Left renal cortex interstitium (tissue), 4 donors: ENCODE measurements at regions not wholly inside any gene's neighbourhood (a gene's known extent, or its start where the extent isn't known, plus 50 kb on each side); places are given as distances from the start of the nearest gene placed in this dataset.
A peak's percentile ranks its signal among the peaks of the same experiment; 100 is the strongest.

Experiments used
- DNase-seq, 4 donors: peaks; one replicate each; pipeline ENCODE4 v3.0.0-alpha.2; 2013; ENCODE audit warnings: low read depth in 4 of 4, low spot score in 2 of 4, missing footprints in 1 of 4

DNA sequence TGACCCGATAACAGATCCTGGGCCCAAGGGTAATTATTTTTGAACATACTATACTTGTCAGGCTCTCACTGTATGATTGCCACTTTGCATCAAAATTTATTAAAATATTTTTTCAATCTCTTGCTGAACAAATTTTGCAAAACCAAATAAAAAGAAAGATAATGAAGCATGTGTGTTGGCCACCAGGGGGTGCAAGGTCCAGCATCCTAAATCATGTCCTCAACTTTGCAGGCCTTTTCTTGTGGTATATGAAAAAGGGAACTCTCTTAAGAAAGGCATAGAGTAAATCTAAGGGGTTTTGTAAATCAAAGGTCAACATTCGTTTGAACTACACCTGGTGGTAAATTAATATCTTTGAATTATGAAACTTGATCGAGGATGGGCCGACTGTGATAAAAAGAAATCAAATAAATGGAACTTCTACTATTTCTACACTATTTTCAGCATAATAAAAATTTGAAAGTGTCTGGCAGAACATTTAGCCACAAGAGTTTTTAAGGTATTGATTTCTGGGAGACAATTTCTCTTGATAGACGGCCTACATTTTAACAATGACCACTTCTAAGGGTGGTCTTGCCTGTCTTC lies 676.5 kb downstream of the DMRTA1 start:
- peak in 2 of 4 donors; percentile 11 to 12 for DNase-seq

DNA sequence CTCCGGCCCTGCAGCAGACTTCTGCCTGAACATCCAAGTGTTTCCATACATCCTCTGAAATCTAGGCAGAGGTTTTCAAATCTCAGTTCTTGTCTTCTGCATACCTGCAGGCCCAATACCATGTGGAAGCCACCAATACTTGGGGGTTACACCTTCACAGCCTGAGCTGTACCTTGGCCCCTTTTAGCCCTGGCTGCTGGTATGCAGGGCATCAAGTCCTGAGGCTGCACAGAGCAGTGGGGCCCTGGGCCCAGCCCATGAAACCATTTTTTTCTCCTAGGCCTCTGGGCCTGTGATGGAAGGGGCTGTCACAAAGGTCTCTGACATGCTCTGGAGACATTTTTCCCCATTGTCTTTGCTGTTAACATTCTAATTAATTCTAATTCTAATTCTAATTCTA lies 680.6 kb downstream of the ELAVL2 start:
- DNase-seq = no peak

DNA sequence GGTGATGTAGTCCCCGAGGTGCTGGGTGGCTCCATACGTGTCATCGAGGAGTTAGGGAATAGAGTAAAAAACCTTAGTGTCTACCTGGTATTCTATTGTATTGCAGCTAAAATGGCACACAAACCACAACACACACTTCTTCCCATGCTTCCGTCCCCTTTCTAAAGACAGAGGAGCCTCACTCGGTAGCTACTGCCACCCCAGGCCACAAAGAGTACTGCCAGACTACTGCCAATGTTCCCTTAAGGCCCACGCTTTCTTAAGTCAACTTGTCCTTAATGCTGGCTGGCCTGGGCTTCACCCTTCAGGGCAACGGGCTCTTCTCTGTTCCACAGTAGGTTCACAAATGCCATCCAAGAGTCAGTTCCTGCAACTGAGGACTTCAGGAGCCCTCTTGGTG lies 673.0 kb downstream of the ELAVL2 start:
- no peak for DNase-seq

DNA sequence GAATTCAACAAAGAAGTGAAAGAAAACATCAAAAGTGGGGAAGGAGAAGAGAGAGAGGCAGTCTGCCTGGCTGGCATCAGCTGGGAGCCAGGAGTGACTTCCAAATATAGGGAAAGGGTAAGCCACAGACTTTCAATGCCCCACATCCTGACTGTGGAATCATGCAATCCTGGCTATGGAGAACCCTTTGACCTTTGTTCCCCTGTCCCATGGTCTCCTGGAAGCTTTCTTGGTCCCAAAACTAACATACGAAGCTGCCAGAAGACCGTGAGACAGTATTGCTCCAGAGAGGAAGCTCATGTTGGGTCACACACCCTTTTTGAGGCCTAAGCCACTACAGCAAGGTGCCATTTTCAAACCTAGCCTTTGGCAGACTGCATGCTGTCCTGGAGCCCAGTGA lies 665.5 kb downstream of the ELAVL2 start:
- DNase-seq = no peak

DNA sequence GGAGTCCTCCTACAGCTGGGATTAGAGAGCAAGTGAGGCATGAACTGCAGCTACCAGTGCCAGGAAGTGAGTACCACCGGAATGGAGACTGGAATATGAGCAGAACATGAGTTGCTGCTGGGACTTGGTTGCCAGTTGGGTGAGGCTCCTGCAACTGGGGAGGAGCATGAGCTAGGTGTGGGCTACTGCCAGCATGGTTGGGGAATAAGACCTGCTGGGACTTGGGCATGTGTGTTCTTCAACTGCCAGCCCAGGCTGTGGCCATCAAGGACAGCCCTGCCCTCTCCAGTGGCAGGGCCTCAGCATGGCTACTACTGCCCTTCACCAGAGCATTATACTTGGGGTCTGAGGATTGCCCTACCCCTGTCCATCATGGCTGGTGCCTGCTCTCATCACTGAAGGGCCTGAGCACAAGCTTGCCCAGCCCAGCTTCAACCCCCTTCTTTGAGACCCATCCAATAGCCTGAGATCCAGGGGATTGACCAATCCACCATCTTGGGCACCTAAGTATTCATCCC lies 665.0 kb downstream of the ELAVL2 start:
- DNase-seq = no peak

DNA sequence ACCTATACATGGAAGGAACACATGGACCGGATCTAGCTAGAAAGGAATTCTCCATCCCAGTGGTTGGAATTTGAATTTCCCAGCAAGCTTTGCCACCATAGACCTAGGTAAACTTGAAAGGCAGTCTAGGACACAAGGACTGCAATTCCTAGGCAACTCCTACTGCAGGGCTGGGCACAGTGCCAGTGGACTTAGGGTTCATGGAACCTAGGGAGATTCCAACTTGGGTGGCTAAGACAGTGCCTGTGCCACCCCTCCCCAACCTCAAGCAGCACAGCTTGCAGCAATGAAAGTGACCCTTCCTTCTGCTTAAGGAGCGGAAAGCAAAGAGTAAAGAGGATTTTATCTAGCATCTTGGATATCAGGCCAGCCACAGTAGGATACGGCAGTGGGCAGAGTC lies 663.3 kb downstream of the ELAVL2 start:
- no peak for DNase-seq

DNA sequence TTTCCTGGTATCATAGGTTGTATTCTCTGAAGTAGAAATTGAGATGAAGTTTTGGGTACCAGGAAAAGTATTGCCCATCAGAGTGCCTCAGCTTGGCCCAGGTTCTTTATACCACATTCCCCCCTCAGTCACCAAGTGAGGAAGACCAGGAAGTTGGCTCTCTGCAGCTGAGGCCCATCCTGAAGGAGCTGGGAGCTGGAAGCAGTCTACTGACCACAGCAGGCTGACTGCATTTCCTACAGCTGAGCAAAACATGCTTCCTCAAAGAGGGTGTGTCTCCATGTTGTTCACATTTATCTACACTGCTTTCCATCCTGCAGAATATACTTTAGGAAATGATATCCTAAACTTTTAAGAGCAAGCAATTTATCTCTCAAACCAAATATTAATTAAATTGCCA lies 654.6 kb downstream of the ELAVL2 start:
- DNase-seq = no peak

DNA sequence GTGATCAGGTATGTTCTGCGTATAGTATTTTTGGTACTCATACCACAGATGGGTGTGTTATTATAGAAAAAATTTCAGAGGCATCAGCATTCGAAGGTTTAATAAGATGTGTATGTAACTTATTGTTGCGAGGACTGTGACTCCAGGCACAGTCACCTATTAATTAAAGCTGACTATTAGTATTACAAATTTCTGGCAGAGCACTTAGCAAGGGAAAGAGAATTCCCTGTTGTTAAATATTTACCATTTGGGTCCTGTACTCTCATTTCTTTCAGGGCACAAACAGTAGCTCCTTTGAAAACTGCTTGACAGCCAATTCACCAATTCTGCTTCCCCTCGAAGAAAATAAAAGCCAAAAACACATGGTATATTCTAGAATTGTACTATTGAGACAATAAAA lies 653.8 kb downstream of the ELAVL2 start:
- DNase-seq = no peak

DNA sequence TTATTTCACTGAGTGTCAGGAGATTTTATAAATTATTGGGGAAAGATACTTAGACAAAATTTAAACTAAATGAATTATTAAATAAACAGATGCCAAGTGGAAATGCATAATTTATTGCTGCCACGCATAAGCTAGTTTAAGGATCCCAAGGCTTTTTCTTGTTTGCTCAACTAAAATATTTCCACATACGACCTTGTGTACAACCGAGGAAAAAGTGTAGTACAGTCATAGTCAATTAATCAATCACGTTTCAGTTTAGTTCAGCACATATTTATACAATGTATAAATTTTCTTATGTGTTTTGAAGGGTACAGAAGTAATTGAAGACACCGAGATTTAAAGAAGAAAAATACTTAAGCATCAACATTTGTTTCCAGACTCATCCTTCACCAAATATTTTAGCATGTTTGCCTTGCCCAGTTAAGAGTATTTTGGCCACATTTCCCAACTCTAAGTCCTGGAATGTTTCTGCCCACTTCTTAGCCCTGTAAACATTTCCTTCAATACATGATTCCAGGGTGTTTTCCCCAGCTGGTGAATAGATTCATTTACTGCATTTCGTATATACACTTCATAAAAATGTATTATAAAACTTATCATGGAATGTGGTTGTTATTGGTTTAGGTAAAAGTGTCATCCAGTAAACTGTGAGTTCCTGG lies 652.9 kb downstream of the ELAVL2 start:
- DNase-seq = no peak

DNA sequence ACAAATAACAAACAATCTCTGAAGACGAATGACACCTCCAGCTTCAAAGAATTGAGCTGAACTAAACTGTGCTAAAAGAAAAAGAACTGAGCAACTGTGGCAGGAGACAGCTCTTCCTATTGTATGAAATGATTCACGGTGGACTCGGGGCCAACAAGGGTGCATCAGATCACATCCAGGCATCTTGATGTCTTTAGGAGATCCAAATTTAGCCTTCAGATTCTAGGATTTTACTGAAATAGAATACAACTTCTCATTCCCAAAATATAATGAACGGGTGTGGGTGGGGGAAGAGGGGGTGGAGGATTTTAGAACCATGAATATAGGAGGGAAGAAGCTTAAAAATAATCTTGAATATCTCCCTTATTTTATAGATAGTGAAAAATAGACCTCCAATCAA lies 631.8 kb downstream of the ELAVL2 start:
- no peak for DNase-seq

DNA sequence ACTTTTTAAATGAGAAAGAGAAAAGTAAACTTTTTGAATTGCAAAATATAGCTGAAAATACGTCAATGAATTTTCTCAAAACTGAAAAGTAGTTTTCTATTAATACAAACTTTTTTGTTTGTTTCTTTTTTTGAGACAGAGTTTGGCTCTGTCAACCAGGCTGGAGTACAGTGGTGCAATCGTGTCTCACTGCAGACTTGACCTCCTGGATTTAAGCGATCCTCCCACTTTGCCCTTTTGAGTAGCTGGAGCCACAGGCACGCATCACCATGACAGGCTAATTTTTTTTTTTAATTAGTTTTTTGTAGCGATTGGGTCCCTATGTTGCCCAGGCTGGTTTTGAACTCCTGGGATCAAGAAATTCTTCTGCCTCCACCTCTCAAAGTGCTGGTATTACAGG lies 610.4 kb downstream of the ELAVL2 start:
- no peak for DNase-seq

DNA sequence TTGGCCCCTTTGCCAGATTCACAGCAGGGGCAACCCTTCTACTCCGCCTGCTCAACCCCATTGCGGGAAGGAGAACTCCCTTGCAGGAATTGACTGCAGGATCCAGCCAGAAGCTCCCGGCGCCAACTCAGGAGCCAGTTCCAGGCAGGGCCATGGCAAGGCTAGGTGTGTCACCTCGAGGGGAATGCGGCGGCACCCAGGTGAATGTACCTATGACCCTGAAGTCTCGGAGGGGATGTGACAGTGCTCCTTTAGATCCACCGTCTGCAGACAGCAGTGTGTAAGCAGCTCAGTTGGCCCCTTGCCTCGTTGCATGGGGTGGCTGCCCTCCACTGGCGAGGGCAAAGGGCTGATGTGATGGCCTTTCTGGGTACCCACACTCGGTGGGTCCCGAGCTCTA lies 606.6 kb downstream of the ELAVL2 start:
- DNase-seq = no peak

DNA sequence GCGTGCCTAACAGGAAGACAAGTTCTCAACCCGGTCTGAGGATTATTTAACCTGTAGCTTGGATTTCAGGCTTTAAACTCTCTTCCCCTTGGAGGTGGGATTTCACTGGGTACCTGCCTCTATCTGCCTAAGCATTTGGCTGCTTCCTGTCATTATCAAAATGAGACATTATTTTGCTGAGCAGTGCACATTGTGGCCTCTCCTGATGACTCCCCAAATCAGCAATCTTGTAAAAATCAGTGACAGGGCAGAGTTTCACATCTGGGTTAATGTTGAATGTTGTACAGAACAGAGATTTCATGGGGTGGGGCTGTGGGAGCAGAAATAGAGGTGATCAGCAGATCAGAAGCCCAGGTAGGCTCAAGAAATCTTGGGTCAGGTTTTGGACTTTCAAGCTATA lies 605.9 kb downstream of the ELAVL2 start:
- no peak for DNase-seq

DNA sequence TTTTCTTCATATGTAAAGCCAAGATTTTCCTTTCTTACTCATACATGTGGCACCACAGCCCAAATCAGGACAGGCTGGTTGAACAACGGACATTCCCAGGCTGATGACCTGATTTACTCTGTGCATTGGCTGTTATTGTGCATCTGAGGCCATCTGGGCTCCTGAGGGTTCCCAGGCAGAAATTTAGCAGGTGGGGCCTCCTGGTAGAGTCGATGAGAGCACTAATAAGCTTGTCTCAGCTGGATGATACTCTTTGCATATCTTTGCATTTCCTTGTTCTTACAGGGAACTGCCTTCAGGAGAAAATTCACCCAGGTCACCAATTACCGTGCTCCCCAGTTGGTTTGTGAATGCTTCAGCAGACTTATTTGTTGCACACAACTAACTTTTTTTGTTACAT lies 605.1 kb downstream of the ELAVL2 start:
- no peak for DNase-seq

DNA sequence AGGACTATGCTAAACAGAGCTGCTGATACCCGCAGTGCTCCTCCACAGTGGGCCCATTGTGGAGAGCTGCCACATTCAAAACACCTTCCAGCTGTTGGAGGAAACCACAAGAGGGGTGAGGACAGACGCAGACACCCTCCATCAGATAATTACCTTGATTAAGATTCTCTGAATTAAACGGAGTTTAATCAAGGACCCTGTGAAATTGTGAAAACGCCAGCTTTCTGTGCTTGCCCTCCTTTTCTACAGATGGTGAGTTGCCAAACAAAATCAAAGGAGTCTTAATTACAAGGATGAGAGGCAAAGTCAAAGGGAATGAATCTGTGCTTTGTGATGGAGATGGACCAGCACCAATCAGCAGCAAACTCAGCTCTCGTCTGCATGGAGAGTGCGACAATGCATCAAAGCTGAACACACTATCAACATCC lies 596.1 kb downstream of the ELAVL2 start:
- DNase-seq = no peak

DNA sequence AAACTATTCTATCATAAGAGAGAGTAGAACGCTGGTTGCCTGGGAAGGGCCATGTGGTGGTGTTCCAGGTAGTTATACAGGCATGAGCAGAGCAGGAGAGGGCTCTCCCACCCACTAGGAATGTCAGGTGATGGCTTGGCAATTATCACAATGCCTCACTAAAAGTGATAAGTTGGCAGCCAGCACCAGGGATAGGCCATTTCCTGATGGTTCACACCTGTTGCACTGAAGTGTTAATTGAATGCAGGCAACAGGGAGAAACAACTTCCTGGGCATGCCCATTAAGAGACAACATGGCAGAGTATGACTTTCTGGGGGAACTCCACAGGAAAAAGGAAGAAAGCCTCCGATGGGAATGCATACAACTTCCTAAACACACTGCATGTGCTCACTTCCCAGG lies 593.2 kb downstream of the ELAVL2 start:
- DNase-seq = no peak

DNA sequence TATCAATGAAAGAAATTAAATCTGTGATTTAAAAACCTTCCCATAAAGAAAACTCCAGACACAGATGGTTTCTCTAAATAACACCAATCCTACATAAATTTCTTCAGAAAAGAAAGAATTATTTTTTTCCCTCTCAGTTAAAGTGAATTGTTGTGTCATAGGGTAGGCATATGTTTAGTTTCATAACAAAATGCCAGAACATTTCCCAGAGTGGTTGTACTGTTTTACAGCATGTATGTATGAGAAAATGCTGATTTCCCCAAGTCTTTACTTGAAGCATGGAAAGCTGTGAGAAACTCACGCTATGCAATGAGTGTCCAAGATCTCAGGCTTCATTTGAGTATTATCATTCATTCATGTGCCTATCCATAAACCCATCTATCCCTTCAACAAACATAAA lies 582.5 kb downstream of the ELAVL2 start:
- no peak for DNase-seq

DNA sequence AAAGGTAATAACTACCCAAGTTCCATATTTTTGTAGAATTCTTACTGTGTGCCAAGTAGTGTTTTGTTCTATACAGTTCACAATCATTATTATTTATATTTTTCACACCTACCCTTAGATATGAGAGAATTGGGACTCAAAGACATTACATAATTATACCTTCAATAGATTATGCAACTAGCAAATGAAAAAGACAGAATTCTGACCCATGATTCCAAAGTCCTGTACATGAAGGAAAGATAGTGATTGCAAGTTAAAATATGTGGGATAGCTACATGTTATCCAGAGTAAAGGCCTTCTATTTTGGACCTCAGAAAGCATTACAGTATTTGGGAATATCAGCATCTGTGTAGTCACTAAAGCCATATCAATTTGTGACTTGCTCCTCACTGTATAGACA lies 581.0 kb downstream of the ELAVL2 start:
- no peak for DNase-seq

DNA sequence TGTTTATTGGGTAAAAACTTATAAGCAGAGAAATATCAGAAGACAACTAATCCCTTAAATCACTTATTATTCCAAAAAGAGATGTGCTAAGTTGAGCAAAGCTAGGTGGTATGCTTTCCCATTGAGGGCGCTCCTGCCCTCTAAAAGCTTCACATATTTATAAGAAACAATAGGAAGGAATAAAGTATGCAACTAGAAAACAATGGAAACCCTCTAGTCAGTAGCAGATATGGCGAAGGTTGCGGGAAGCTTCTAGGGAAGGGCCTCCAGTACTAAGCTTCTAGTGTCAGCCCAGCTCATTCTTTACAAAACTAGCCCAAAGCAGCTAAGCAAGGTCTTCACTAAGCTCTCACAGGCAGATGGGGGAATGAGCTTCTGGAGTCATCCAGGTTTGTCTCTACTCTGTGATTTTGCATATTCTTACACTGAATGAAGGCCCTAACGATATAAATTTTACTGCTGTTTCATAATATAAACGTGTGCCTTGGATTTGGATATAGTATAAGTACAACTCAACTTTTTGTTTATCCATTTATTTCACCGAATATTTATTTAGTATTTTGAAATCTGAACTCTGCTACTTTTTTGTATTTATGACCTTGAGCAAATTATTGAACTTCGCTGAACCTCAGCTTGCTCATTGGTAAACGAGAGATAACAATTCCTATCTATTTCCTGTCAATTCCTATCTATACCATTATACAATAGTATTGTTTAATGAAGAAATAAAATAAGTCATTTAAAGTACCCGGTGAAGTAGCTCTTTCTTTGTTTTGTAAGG lies 571.4 kb downstream of the ELAVL2 start:
- no peak for DNase-seq

DNA sequence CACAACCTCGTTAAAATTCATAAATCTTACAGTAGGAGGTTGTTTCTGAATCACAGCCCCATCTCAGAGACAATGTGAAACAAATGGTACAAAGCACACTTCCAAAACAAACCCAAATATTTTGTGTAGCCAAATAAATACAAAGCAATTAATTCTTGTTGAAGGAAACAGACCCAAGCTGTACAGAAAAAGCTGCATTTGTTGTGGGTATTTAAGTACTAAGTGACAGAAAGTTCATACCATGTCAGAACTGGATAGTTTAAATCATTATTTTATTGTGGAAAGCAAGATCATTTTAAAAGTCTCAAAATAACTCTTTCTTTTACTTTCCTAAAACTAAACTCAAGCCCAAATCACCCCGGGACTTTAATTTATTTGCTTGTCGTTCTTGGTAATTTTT lies 570.7 kb downstream of the ELAVL2 start:
- peak; percentile 20 to 39 (median 30) for DNase-seq

DNA sequence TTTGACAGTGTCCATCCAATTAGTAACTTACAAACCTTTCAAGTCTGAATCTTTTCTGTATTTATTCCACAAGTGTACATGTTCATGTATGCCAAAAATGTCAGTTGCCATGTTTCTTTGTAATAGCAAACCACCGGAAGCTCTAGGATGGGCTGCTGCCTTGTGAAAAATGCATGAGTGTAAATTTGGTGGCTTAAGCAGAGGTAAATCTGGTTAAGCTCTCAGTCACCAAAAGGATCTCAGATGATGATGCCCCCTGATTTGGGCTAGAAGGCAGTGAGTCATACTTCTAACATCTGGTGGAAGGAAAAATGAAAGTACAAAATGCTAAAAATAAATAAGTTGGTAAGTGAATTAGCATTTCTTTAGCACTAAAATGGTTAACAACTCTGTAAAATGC lies 567.5 kb downstream of the ELAVL2 start:
- no peak for DNase-seq

DNA sequence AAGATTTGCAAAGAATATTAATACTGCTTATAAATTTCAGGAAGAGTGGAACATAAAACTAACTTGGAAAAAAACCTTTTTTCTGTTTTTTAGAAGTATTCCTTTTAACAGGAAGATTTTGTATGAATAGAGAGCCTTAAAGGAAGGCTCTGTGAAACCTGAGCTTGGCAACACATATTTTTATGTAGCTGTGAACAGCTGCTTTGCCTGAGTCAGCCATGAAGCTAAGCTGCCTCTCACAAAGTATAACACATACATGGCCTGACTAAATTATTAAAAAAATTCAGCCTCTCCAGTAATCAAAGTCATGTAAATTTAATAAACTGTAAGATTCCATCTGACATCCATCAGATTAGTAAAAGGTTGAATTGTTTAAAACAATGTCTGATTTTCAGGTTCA lies 547.5 kb downstream of the ELAVL2 start:
- DNase-seq = no peak
